ENCODE measurements at regions not wholly inside any gene's neighbourhood (a gene's known extent, or its start where the extent isn't known, plus 50 kb on each side); places are given as distances from the start of the nearest gene placed in this dataset.

DNA sequence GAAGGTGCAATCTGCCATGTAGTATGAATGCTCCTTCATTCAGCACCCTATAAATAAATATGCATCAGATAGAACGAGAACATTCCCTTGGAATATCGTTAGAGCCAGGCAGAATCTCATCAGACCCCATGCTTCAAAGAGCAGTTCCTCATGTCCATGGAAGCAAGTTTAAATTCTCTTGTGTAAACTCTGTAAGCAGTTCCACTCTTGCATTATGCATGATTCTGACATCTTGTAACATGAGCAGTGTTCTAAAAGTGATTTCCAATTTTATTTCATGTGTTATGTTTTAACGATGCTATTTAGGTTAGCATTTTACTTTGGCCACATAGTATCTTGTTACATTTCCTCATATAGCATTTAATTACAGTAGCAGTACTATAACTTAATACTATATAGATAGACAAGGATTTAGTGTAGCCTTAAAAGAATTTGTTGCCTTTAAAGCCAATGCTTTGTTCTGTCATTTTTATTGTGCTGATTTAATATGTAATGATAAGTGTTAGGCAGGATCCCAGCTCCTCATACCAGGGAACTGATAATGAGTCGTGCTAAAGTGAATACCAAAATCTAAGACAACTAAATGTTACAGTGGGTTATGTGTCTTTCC is 161.2 kb upstream of the NECTIN3 start:
- TF ChIP-seq, protein P1, sequence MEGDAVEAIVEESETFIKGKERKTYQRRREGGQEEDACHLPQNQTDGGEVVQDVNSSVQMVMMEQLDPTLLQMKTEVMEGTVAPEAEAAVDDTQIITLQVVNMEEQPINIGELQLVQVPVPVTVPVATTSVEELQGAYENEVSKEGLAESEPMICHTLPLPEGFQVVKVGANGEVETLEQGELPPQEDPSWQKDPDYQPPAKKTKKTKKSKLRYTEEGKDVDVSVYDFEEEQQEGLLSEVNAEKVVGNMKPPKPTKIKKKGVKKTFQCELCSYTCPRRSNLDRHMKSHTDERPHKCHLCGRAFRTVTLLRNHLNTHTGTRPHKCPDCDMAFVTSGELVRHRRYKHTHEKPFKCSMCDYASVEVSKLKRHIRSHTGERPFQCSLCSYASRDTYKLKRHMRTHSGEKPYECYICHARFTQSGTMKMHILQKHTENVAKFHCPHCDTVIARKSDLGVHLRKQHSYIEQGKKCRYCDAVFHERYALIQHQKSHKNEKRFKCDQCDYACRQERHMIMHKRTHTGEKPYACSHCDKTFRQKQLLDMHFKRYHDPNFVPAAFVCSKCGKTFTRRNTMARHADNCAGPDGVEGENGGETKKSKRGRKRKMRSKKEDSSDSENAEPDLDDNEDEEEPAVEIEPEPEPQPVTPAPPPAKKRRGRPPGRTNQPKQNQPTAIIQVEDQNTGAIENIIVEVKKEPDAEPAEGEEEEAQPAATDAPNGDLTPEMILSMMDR (conservative IDR thresholded peaks at IDR 0.05; ENCODE audit: low read depth, low read length), result no peak
- no peak overlapping the region for H3K4me3 ChIP-seq (ENCODE audit: low read length)
- DNase-seq (ENCODE audit: low read depth), result no peak

DNA sequence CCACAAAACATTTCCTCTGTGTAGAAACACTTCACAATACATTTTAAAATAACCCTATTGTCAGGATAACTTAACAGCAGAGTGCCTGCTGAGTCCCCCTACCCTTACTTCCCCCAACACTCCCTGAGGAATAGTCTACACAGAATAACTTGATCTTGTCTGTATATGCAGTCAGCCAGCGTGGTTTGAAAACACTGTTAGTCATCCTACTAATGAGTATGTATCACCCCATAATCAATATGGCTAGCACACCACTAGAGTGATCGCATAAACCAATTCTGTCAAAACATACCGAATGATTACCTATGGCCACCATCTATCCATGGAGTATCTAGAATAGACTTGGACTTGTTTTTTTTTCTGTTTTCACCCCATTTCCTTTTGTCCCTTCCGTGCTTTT is 152.7 kb upstream of the NECTIN3 start:
- no peak for DNase-seq (ENCODE audit: low read depth)
- no peak overlapping the region for H3K4me3 ChIP-seq (ENCODE audit: low read length)
- TF ChIP-seq, protein P1 (conservative IDR thresholded peaks at IDR 0.05; ENCODE audit: low read depth, low read length), result no peak

DNA sequence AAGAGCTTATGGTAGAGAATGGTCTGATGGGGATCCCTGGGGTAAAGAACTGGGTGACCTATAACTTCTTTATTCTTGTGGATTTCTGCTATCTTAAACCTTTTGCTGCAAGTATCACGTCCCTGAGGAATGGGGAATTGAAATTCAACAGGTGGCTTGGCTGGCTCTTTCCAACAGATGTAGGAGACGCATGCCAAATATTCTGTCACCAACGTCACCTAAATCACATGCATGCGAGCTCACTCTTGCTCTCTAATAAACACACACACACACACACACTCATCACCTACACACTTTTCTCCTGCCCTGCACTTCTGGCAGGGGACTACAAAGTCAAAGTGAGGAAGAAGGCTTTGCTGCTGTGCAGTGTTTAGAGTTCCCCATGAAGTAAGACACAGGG is 145.8 kb upstream of the NECTIN3 start:
- no peak for DNase-seq (ENCODE audit: low read depth)
- H3K4me3 ChIP-seq (ENCODE audit: low read length), result no peak overlapping the region
- TF ChIP-seq, protein P1 (conservative IDR thresholded peaks at IDR 0.05; ENCODE audit: low read depth, low read length), result no peak

DNA sequence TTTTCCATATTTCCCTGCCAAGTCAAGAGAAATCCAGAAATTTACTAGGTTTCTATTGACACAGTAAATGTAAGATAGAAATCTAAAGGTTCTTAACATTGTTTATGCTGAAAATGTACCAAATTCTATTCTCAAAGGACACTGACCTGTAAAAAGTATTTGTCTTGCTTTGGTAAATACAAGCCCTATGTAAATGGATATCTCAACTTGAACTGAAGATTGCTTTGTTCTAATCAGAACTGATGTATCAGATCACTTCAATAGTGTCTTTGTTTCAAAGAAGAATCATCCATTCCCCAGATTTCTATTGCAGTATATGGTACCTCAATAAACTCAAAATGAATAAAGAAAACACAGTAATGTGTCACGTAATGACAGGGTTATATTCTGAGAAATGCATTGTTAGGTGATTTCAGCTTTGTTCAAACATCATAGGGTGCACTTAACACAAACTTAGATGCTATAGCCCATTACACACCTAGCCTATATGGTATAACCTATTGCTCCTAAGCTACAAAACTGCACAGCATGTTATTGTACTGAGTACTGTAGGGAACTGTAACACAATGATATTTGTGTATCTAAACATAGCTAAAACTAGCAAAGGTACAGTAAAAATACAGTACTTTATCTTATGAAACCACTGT is 143.5 kb upstream of the NECTIN3 start:
- TF ChIP-seq, protein P1 (conservative IDR thresholded peaks at IDR 0.05; ENCODE audit: low read depth, low read length), result no peak
- no peak overlapping the region for H3K4me3 ChIP-seq (ENCODE audit: low read length)
- no peak for DNase-seq (ENCODE audit: low read depth)

DNA sequence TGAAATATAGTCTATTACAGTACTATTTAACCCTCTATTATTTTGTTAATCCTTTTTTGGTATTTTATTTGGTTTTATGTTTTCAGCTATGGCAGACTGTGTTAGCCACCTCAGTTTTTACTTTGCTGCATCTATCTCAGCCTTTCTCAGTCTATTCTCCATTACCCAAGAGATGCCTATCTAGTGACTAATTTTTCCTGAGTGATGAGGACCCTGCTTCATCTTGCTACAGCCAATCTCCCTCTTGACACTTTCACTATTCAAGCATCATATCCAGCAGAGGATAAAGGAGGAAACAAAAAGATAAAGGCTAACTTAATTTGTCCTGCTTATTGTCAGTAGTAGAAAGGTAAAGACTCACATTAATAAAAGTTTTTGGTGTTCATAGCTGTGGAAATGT is 141.8 kb upstream of the NECTIN3 start:
- TF ChIP-seq, protein P1 (conservative IDR thresholded peaks at IDR 0.05; ENCODE audit: low read depth, low read length), result no peak
- DNase-seq (ENCODE audit: low read depth), result no peak
- H3K4me3 ChIP-seq (ENCODE audit: low read length), result no peak overlapping the region

DNA sequence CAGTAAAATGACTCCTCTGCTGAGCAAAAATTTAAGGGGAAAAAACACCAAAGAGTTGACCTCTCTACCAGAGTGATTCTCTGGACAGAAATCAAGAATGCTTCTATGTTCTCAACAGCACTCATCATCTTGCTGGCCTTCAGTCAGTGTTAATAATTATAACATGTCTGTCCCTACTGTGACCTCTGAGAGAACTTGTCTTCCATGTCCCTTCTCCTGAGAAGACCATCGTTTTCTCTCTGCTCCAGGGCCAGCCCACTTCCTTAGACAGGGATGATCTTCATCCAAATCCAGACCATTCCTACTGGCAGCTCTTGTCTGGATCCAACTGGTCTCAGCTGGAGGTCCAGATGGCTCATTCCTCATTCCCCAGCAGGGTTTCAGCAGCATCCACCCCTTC is 139.0 kb upstream of the NECTIN3 start:
- DNase-seq (ENCODE audit: low read depth), result no peak
- no peak overlapping the region for H3K4me3 ChIP-seq (ENCODE audit: low read length)
- TF ChIP-seq, protein P1 (conservative IDR thresholded peaks at IDR 0.05; ENCODE audit: low read depth, low read length), result no peak

DNA sequence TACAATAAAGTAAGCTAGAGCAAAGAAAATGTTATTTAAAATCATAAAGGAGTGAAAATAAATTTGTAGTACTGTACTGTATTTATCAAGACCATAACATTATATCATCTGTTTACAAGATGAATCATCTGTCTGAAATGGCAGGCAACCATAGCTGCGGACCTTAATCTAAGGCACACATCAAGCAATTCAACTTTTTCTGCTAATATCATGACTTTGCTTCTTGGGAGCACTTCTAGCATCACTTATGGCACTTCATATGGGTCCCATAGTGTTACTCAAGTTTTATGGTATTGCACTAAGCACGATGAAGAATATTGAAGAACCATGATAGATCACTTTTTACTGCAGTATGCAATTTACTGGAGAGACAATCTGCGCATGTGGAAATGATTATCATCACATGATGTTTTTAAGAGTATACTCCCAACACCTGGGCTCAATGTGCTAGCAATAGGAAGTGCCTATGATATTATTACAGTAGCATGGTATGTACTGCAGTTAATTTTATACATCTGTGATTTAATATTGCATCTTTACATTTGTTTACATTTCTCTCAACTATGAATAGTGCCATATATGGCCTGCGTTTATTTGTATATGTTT is 137.7 kb upstream of the NECTIN3 start:
- no peak overlapping the region for H3K4me3 ChIP-seq (ENCODE audit: low read length)
- TF ChIP-seq, protein P1 (conservative IDR thresholded peaks at IDR 0.05; ENCODE audit: low read depth, low read length), result no peak
- DNase-seq (ENCODE audit: low read depth), result no peak
